ENCODE measurements at regions not wholly inside any gene's neighbourhood (a gene's known extent, or its start where the extent isn't known, plus 50 kb on each side); places are given as distances from the start of the nearest gene placed in this dataset.

- TF ChIP-seq ZNF274 (IDR thresholded peaks at IDR 0.05; ENCODE audit: low read depth, low read length) (no peak), YY1 (IDR thresholded peaks at IDR 0.05; ENCODE audit: insufficient read depth, insufficient read length) (no peak), SUZ12 (IDR thresholded peaks at IDR 0.05; ENCODE audit: extremely low read depth, insufficient read depth, insufficient read length) (no peak)
Measured at GRCh38 chr12:112617153-112617505, 174.4 kb upstream of the RPH3A start.
